Glutamatergic neuron (in vitro differentiated cells): ENCODE measurements at regions not wholly inside any gene's neighbourhood (a gene's known extent, or its start where the extent isn't known, plus 50 kb on each side); places are given as distances from the start of the nearest gene placed in this dataset.

Experiments
- DNase-seq: peaks from one replicate; pipeline ENCODE4 v3.0.0; 2022
- H3K27ac Mint-ChIP-seq: one replicate; pipeline ENCODE4 v1.8.0; 2020; ENCODE audit warnings: mild to moderate bottlenecking, mixed read lengths, inconsistent platforms; ENCODE audit not compliant: unreplicated experiment
- H3K27me3 Mint-ChIP-seq: one replicate; pipeline ENCODE4 v1.8.0; 2020; ENCODE audit warnings: mild to moderate bottlenecking, moderate library complexity, mixed read lengths, inconsistent platforms; ENCODE audit not compliant: unreplicated experiment
- H3K36me3 Mint-ChIP-seq: one replicate; pipeline ENCODE4 v1.8.0; 2020; ENCODE audit warnings: mild to moderate bottlenecking, mixed read lengths, inconsistent platforms; ENCODE audit not compliant: unreplicated experiment
- H3K4me1 Mint-ChIP-seq: one replicate; pipeline ENCODE4 v1.8.0; 2020; ENCODE audit warnings: mild to moderate bottlenecking, low read depth, mixed read lengths, inconsistent platforms; ENCODE audit not compliant: unreplicated experiment
- H3K4me3 Mint-ChIP-seq: one replicate; pipeline ENCODE4 v1.8.0; 2020; ENCODE audit warnings: mild to moderate bottlenecking, mixed read lengths, inconsistent platforms; ENCODE audit not compliant: unreplicated experiment
- H3K9me3 Mint-ChIP-seq: one replicate; pipeline ENCODE4 v1.8.0; 2020; ENCODE audit warnings: mild to moderate bottlenecking, moderate library complexity, mixed read lengths, inconsistent platforms; ENCODE audit not compliant: unreplicated experiment
- TF ChIP-seq, protein P1 (sequence below): fragments of 200-600 bp; sonication (generic); IDR thresholded peaks from one replicate; pipeline ENCODE4 v1.5.0; 2021; ENCODE audit not compliant: partially characterized antibody, unreplicated experiment

DNA sequence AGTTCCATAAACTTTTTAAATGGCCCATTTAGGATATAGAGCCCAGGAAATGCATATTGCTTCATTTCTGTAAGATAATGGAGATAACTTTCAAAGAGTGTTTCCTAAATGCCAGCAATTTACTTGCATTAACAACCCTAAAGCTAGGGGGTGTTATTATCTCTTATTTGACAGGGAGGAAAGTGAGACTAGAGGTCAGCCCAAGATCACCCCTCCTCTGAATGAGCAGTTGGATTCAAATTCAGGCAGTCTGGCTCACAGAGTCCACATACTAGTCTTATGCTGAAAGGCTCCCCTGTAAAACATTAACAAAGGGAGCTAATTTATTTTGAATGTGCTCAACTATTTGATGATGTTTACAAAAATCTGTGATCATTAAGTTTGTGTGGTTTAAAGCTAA is 49.9 kb upstream of the TRIM77 start:
- TF ChIP-seq, protein P1, sequence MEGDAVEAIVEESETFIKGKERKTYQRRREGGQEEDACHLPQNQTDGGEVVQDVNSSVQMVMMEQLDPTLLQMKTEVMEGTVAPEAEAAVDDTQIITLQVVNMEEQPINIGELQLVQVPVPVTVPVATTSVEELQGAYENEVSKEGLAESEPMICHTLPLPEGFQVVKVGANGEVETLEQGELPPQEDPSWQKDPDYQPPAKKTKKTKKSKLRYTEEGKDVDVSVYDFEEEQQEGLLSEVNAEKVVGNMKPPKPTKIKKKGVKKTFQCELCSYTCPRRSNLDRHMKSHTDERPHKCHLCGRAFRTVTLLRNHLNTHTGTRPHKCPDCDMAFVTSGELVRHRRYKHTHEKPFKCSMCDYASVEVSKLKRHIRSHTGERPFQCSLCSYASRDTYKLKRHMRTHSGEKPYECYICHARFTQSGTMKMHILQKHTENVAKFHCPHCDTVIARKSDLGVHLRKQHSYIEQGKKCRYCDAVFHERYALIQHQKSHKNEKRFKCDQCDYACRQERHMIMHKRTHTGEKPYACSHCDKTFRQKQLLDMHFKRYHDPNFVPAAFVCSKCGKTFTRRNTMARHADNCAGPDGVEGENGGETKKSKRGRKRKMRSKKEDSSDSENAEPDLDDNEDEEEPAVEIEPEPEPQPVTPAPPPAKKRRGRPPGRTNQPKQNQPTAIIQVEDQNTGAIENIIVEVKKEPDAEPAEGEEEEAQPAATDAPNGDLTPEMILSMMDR, result no peak
- no peaks in the 10 kb centered on the region for H3K36me3 Mint-ChIP-seq
- H3K27ac Mint-ChIP-seq, result no peak overlapping the region
- H3K4me1 Mint-ChIP-seq, result no peaks in the 10 kb centered on the region
- no peaks in the 10 kb centered on the region for H3K27me3 Mint-ChIP-seq
- DNase-seq, result no peak
- H3K9me3 Mint-ChIP-seq, result no peaks in the 10 kb centered on the region
- H3K4me3 Mint-ChIP-seq, result no peak overlapping the region
